ENCODE measurements at regions not wholly inside any gene's neighbourhood (a gene's known extent, or its start where the extent isn't known, plus 50 kb on each side); places are given as distances from the start of the nearest gene placed in this dataset.

DNA sequence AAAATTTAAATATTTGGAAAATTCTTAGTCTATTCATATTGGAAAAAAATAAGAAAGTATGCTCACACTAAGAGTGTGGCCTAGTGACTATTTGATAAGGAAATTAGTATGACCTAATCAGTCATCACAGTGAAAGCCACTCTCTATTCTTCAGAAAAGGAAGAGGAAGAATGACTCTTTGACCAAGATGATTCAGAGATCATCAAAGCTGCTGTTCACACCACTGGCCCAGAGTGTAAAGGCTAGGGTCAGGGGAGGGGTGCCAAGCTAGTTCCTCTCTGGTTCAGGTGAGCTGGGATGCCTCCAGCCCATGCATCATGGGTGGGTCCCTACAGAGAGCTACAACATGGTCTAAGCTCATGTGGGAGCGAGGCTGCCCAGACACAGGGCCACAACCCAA lies 396.9 kb upstream of the NDST3 start:
- Histone ChIP-seq H3K79me1 (replicated peaks; ENCODE audit: low read length, poor library complexity, severe bottlenecking) (no peaks in the 10 kb centered on the region), H3K4me3 (ENCODE audit: insufficient read depth in 1 of 2, low read depth in 1 of 2, low read length in 2 of 2) (no peak overlapping the region), H2BK120ac (ENCODE audit: low read depth, low read length) (no peak overlapping the region), H2BK12ac (ENCODE audit: low read length in 2 of 2) (no peak overlapping the region), H3K9me3 (ENCODE audit: control insufficient read depth, low read length) (peaks cover 5% of the 10 kb centered on the region), H3K9ac (ENCODE audit: low read length) (no peak overlapping the region), H3K4me2 (ENCODE audit: low read length, poor library complexity, severe bottlenecking) (no peak overlapping the region), H3K23ac (ENCODE audit: low read length in 2 of 2) (no peak overlapping the region), H3K18ac (ENCODE audit: low read depth in 1 of 2, low read length in 2 of 2) (no peak overlapping the region), H3K14ac (ENCODE audit: low read length in 2 of 2) (no peak overlapping the region), H4K91ac (ENCODE audit: low read length) (peak overlapping the region; percentile 61), H2BK15ac (ENCODE audit: low read depth, poor library complexity, severe bottlenecking) (no peak overlapping the region), H2AFZ (ENCODE audit: low read depth, low read length) (no peak overlapping the region), H3K4ac (ENCODE audit: low read depth in 1 of 2, low read length in 2 of 2) (no peak overlapping the region), H3K27ac (ENCODE audit: low read length, poor library complexity, severe bottlenecking) (no peak overlapping the region), H3K36me3 (ENCODE audit: control insufficient read depth in 1 of 2, insufficient read depth in 2 of 2, low read depth in 1 of 2, low read length in 2 of 2) (no peaks in the 10 kb centered on the region), H2AK5ac (ENCODE audit: low read length, severe bottlenecking) (no peak overlapping the region), H2BK5ac (ENCODE audit: low read depth, low read length, poor library complexity, severe bottlenecking) (no peak overlapping the region), H3K27me3 (ENCODE audit: control insufficient read depth in 1 of 2, insufficient read depth in 1 of 2, low read length in 2 of 2) (no peaks in the 10 kb centered on the region), H3K4me1 (ENCODE audit: control insufficient read depth, insufficient read depth, low read depth, low read length) (no peaks in the 10 kb centered on the region), H4K8ac (ENCODE audit: low read length) (no peak overlapping the region)
- WGBS, result 89% methylated on average over 1 of the region's 1 CpG
- no peak for DNase-seq

GRCh38 chr4:117640836-117641235 lies 393.4 kb upstream of the NDST3 start:
- Histone ChIP-seq H3K9me3 (ENCODE audit: control insufficient read depth, low read length) (peaks cover 5% of the 10 kb centered on the region), H4K8ac (ENCODE audit: low read length) (no peak overlapping the region), H3K27me3 (ENCODE audit: control insufficient read depth in 1 of 2, insufficient read depth in 1 of 2, low read length in 2 of 2) (no peaks in the 10 kb centered on the region), H2BK12ac (ENCODE audit: low read length in 2 of 2) (no peak overlapping the region), H3K4ac (ENCODE audit: low read depth in 1 of 2, low read length in 2 of 2) (no peak overlapping the region), H3K36me3 (ENCODE audit: control insufficient read depth in 1 of 2, insufficient read depth in 2 of 2, low read depth in 1 of 2, low read length in 2 of 2) (no peaks in the 10 kb centered on the region), H2BK5ac (ENCODE audit: low read depth, low read length, poor library complexity, severe bottlenecking) (no peak overlapping the region), H3K14ac (ENCODE audit: low read length in 2 of 2) (no peak overlapping the region), H3K4me1 (ENCODE audit: control insufficient read depth, insufficient read depth, low read depth, low read length) (no peaks in the 10 kb centered on the region), H3K27ac (ENCODE audit: low read length, poor library complexity, severe bottlenecking) (no peak overlapping the region), H3K4me2 (ENCODE audit: low read length, poor library complexity, severe bottlenecking) (no peak overlapping the region), H3K79me1 (replicated peaks; ENCODE audit: low read length, poor library complexity, severe bottlenecking) (no peaks in the 10 kb centered on the region), H2AFZ (ENCODE audit: low read depth, low read length) (no peak overlapping the region), H3K18ac (ENCODE audit: low read depth in 1 of 2, low read length in 2 of 2) (no peak overlapping the region), H4K91ac (ENCODE audit: low read length) (no peak overlapping the region), H3K23ac (ENCODE audit: low read length in 2 of 2) (no peak overlapping the region), H2AK5ac (ENCODE audit: low read length, severe bottlenecking) (no peak overlapping the region), H2BK120ac (ENCODE audit: low read depth, low read length) (no peak overlapping the region), H3K4me3 (ENCODE audit: insufficient read depth in 1 of 2, low read depth in 1 of 2, low read length in 2 of 2) (no peak overlapping the region), H3K9ac (ENCODE audit: low read length) (no peak overlapping the region), H2BK15ac (ENCODE audit: low read depth, poor library complexity, severe bottlenecking) (no peak overlapping the region)
- WGBS, result 93% methylated on average over 1 of the region's 1 CpG
- no peak for DNase-seq

GRCh38 chr4:117641519-117641918 lies 392.8 kb upstream of the NDST3 start:
- 93% methylated on average over 3 of the region's 3 CpGs for WGBS
- Histone ChIP-seq H2BK12ac (ENCODE audit: low read length in 2 of 2) (no peak overlapping the region), H3K9ac (ENCODE audit: low read length) (no peak overlapping the region), H3K4me2 (ENCODE audit: low read length, poor library complexity, severe bottlenecking) (no peak overlapping the region), H3K79me1 (replicated peaks; ENCODE audit: low read length, poor library complexity, severe bottlenecking) (no peaks in the 10 kb centered on the region), H4K8ac (ENCODE audit: low read length) (no peak overlapping the region), H3K36me3 (ENCODE audit: control insufficient read depth in 1 of 2, insufficient read depth in 2 of 2, low read depth in 1 of 2, low read length in 2 of 2) (no peaks in the 10 kb centered on the region), H3K4me1 (ENCODE audit: control insufficient read depth, insufficient read depth, low read depth, low read length) (no peaks in the 10 kb centered on the region), H3K27me3 (ENCODE audit: control insufficient read depth in 1 of 2, insufficient read depth in 1 of 2, low read length in 2 of 2) (no peaks in the 10 kb centered on the region), H2BK5ac (ENCODE audit: low read depth, low read length, poor library complexity, severe bottlenecking) (no peak overlapping the region), H3K14ac (ENCODE audit: low read length in 2 of 2) (no peak overlapping the region), H3K23ac (ENCODE audit: low read length in 2 of 2) (no peak overlapping the region), H2BK120ac (ENCODE audit: low read depth, low read length) (no peak overlapping the region), H3K18ac (ENCODE audit: low read depth in 1 of 2, low read length in 2 of 2) (no peak overlapping the region), H2AK5ac (ENCODE audit: low read length, severe bottlenecking) (no peak overlapping the region), H4K91ac (ENCODE audit: low read length) (no peak overlapping the region), H3K27ac (ENCODE audit: low read length, poor library complexity, severe bottlenecking) (no peak overlapping the region), H2BK15ac (ENCODE audit: low read depth, poor library complexity, severe bottlenecking) (no peak overlapping the region), H2AFZ (ENCODE audit: low read depth, low read length) (no peak overlapping the region), H3K4me3 (ENCODE audit: insufficient read depth in 1 of 2, low read depth in 1 of 2, low read length in 2 of 2) (no peak overlapping the region), H3K9me3 (ENCODE audit: control insufficient read depth, low read length) (peaks cover 7% of the 10 kb centered on the region), H3K4ac (ENCODE audit: low read depth in 1 of 2, low read length in 2 of 2) (no peak overlapping the region)
- no peak for DNase-seq

- Histone ChIP-seq H3K4me1 (ENCODE audit: control insufficient read depth, insufficient read depth, low read depth, low read length) (no peaks in the 10 kb centered on the region), H3K9me3 (ENCODE audit: control insufficient read depth, low read length) (peaks cover 6% of the 10 kb centered on the region), H4K8ac (ENCODE audit: low read length) (no peak overlapping the region), H2BK12ac (ENCODE audit: low read length in 2 of 2) (no peak overlapping the region), H3K4ac (ENCODE audit: low read depth in 1 of 2, low read length in 2 of 2) (no peak overlapping the region), H2AFZ (ENCODE audit: low read depth, low read length) (no peak overlapping the region), H2BK15ac (ENCODE audit: low read depth, poor library complexity, severe bottlenecking) (no peak overlapping the region), H2AK5ac (ENCODE audit: low read length, severe bottlenecking) (no peak overlapping the region), H3K27ac (ENCODE audit: low read length, poor library complexity, severe bottlenecking) (no peak overlapping the region), H4K91ac (ENCODE audit: low read length) (no peak overlapping the region), H3K27me3 (ENCODE audit: control insufficient read depth in 1 of 2, insufficient read depth in 1 of 2, low read length in 2 of 2) (no peaks in the 10 kb centered on the region), H3K9ac (ENCODE audit: low read length) (no peak overlapping the region), H3K36me3 (ENCODE audit: control insufficient read depth in 1 of 2, insufficient read depth in 2 of 2, low read depth in 1 of 2, low read length in 2 of 2) (no peaks in the 10 kb centered on the region), H3K79me1 (replicated peaks; ENCODE audit: low read length, poor library complexity, severe bottlenecking) (no peaks in the 10 kb centered on the region), H3K18ac (ENCODE audit: low read depth in 1 of 2, low read length in 2 of 2) (no peak overlapping the region), H3K4me2 (ENCODE audit: low read length, poor library complexity, severe bottlenecking) (no peak overlapping the region), H3K4me3 (ENCODE audit: insufficient read depth in 1 of 2, low read depth in 1 of 2, low read length in 2 of 2) (no peak overlapping the region), H2BK120ac (ENCODE audit: low read depth, low read length) (no peak overlapping the region), H3K23ac (ENCODE audit: low read length in 2 of 2) (no peak overlapping the region), H2BK5ac (ENCODE audit: low read depth, low read length, poor library complexity, severe bottlenecking) (no peak overlapping the region), H3K14ac (ENCODE audit: low read length in 2 of 2) (no peak overlapping the region)
- no peak for DNase-seq
- WGBS, result no CpG with 5 or more reads among the region's 2 CpGs
Measured at GRCh38 chr4:117654079-117654478, 380.2 kb upstream of the NDST3 start.
